HG03139 (cell line): ENCODE measurements at regions not wholly inside any gene's neighbourhood (a gene's known extent, or its start where the extent isn't known, plus 50 kb on each side); places are given as distances from the start of the nearest gene placed in this dataset.
"Not testable (repeated sequence)": the region's sequence is repeated elsewhere in the genome, so short reads cannot be mapped to it uniquely, and the experiment has no call there.

ENCODE experiments used
- ATAC-seq: cut with Tn5 transposase; IDR thresholded peaks from one replicate; pipeline ENCODE4 v1.9.1; 2021; ENCODE audit not compliant: unreplicated experiment

GRCh38 chr2:3115301-3116042, 262.1 kb downstream of the EIPR1 start:
- no peak for ATAC-seq

- no peak for ATAC-seq
Observed at GRCh38 chr2:3114406-3115185, 263.0 kb downstream of the EIPR1 start.

- no peak for ATAC-seq
Observed at GRCh38 chr2:3113769-3114168, 263.8 kb downstream of the EIPR1 start.

- ATAC-seq: no peak
Observed at GRCh38 chr2:3113122-3113521, 264.5 kb downstream of the EIPR1 start.

GRCh38 chr2:3112553-3112952, 265.1 kb downstream of the EIPR1 start:
- ATAC-seq: no peak

- ATAC-seq: no peak
Observed at GRCh38 chr2:3112131-3112530, 265.5 kb downstream of the EIPR1 start.

GRCh38 chr2:3110994-3111666, 266.5 kb downstream of the EIPR1 start:
- no peak for ATAC-seq

- ATAC-seq: no peak
Observed at GRCh38 chr2:3110555-3110954, 267.1 kb downstream of the EIPR1 start.

- ATAC-seq: no peak
Observed at GRCh38 chr2:3108710-3109702, 268.6 kb downstream of the EIPR1 start.

GRCh38 chr2:3108105-3108504, 269.5 kb downstream of the EIPR1 start:
- ATAC-seq: no peak

- ATAC-seq: no peak
Observed at GRCh38 chr2:3107567-3107966, 270.1 kb downstream of the EIPR1 start.

GRCh38 chr2:3105814-3106569, 271.6 kb downstream of the EIPR1 start:
- ATAC-seq: no peak

- not testable (repeated sequence) for ATAC-seq
Observed at GRCh38 chr2:3104958-3105813, 272.4 kb downstream of the EIPR1 start.

GRCh38 chr2:3104261-3104660, 273.4 kb downstream of the EIPR1 start:
- ATAC-seq: no peak

- ATAC-seq: no peak
Observed at GRCh38 chr2:3102922-3103569, 274.6 kb downstream of the EIPR1 start.

GRCh38 chr2:3102081-3102921, 275.3 kb downstream of the EIPR1 start:
- ATAC-seq: no peak
